ENCODE measurements at regions not wholly inside any gene's neighbourhood (a gene's known extent, or its start where the extent isn't known, plus 50 kb on each side); places are given as distances from the start of the nearest gene placed in this dataset.
A peak's percentile ranks its signal among the peaks of the same experiment; 100 is the strongest.

DNA sequence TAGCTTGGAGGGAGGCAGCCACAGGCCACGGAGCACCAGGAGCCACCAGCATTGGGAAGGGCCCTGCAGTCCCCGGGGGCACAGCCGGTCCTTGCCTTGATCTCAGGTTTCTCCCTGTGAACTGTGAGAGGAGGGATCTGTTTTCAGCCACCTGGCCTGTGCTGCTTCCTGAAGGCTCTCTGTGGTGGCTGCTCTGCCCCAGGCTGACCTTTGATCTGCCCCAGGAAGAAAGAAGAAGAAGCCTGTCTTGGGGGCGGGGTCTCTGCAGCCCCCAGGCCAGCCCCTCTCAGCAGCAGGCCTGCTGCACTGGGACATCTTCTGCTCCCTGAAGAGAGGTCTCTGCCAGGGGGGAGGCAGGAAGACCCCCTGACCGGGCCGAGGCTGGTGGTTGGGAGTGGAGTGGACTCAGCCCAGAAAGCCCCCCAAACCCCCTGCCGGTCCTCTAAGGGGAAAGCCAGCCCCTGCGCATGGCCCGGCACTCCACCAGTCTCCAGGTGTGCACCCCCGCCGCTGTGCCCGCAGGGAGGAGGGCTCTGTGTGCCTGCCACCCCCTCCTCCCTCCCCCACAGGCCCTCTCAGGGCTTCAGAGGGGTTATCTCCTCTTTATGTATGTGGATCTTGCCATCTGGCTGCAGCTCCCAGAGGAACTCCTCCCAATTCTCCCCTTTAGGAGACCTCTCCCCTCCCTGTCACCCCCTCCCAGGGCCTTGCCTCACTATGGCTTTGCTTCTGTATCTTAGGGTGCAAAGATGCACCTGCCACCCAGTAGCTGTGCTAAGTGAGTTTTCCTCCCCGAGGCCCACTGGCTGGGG, 675.3 kb downstream of the BRD1 start:
- H3K27ac Mint-ChIP-seq = no peak overlapping the region
- H3K9me3 Mint-ChIP-seq = no peaks in the 10 kb centered on the region
- H3F3A ChIP-seq (replicated peaks; ENCODE audit: low read depth) = no peaks in the 10 kb centered on the region
- H3K4me3 ChIP-seq = no peak overlapping the region
- no peak overlapping the region for H2AFZ ChIP-seq
- H3K9me2 ChIP-seq (ENCODE audit: insufficient read depth) = no peaks in the 10 kb centered on the region
- H3K4me3 Mint-ChIP-seq = no peak overlapping the region
- H3K27ac ChIP-seq (ENCODE audit: low read depth) = no peak overlapping the region
- H4K20me1 ChIP-seq (replicated peaks; ENCODE audit: insufficient read depth) = no peaks in the 10 kb centered on the region
- H3K4me1 Mint-ChIP-seq = peaks cover 20% of the 10 kb centered on the region
- H3K36me3 ChIP-seq (ENCODE audit: insufficient read depth) = peaks cover 7% of the 10 kb centered on the region; the same call in 1 of the 2 replicates
- peak; percentile 79 for ATAC-seq
- H3K4me2 ChIP-seq = no peak overlapping the region
- no peak for DNase-seq (ENCODE audit: low spot score)
- H3K27me3 ChIP-seq (ENCODE audit: insufficient read depth) = no peaks in the 10 kb centered on the region
- no peaks in the 10 kb centered on the region for H3K79me2 ChIP-seq (replicated peaks; ENCODE audit: insufficient read depth)
- H3K36me3 Mint-ChIP-seq (ENCODE audit: low read depth) = no peaks in the 10 kb centered on the region; the same call in 2 of the 3 replicates
- TF ChIP-seq JUNB (IDR thresholded peaks at IDR 0.05; ENCODE audit: unreplicated experiment) (no peak), ZNF114 (CRISPR knock-in tag; IDR thresholded peaks at IDR 0.05) (no peak)
- TF ChIP-seq, protein P1, sequence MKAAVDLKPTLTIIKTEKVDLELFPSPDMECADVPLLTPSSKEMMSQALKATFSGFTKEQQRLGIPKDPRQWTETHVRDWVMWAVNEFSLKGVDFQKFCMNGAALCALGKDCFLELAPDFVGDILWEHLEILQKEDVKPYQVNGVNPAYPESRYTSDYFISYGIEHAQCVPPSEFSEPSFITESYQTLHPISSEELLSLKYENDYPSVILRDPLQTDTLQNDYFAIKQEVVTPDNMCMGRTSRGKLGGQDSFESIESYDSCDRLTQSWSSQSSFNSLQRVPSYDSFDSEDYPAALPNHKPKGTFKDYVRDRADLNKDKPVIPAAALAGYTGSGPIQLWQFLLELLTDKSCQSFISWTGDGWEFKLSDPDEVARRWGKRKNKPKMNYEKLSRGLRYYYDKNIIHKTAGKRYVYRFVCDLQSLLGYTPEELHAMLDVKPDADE (IDR thresholded peaks at IDR 0.05) = no peak
- H3K27me3 Mint-ChIP-seq (ENCODE audit: insufficient read depth, low read depth, poor library complexity) = peaks cover 4% of the 10 kb centered on the region
- H3K4me1 ChIP-seq (ENCODE audit: insufficient read depth) = no peaks in the 10 kb centered on the region

DNA sequence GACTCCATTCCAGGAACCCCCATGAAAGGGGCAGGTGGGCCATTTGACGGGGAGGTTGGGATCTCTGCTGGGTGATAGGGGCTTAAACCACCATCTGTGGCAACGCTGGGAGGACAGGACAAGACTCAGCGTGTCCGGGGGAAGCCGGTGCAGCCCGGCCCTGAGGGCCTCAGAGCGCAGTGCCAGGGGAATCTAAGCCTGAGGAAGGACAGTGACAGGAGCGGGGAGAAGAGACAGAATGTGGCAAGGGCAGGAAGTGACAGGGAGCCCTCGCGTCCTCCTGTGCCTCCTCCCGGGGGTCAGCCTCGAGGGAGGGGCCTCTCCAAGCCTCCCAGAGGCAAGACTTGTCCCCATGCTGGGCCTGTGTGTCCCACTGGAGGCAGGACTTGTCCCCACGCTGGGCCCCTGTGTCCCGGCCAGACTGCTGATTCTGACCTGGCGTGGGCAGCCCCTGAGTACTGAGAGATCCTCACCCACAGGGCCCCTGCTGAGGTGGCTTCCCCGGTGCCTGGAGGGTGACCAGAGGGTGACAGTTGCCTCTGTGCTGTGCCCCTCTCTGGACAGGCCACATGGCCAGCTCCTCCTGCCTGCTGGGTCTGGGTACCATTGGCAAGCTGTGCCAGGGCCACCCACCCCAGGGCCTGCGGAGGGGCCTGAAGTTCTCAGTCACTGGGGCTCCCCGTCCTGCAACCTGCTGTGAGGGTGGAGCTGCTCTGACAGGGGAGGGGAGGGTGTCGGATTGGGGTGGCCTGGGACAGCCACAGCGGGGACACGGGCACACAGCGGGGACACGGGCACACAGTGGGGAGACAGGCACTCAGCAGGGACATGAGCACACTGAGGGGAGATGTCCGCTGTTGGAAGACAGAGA, 676.2 kb downstream of the BRD1 start:
- Mint-ChIP-seq H3K36me3 (ENCODE audit: low read depth) (no peaks in the 10 kb centered on the region; the same call in 2 of the 3 replicates), H3K4me1 (peaks cover 20% of the 10 kb centered on the region), H3K4me3 (no peak overlapping the region; the same call in 2 of the 3 replicates), H3K9me3 (no peaks in the 10 kb centered on the region), H3K27ac (no peak overlapping the region; the same call in 1 of the 2 replicates), H3K27me3 (ENCODE audit: insufficient read depth, low read depth, poor library complexity) (peaks cover 4% of the 10 kb centered on the region)
- H3K27me3 ChIP-seq (ENCODE audit: insufficient read depth) = no peaks in the 10 kb centered on the region
- H3F3A ChIP-seq (replicated peaks; ENCODE audit: low read depth) = no peaks in the 10 kb centered on the region
- H3K9me2 ChIP-seq (ENCODE audit: insufficient read depth) = no peaks in the 10 kb centered on the region
- no peak overlapping the region for H3K4me2 ChIP-seq
- no peak overlapping the region for H3K4me3 ChIP-seq
- DNase-seq (ENCODE audit: low spot score) = no peak
- no peak for ATAC-seq
- H4K20me1 ChIP-seq (replicated peaks; ENCODE audit: insufficient read depth) = no peaks in the 10 kb centered on the region
- H2AFZ ChIP-seq = no peak overlapping the region
- TF ChIP-seq, protein P2, sequence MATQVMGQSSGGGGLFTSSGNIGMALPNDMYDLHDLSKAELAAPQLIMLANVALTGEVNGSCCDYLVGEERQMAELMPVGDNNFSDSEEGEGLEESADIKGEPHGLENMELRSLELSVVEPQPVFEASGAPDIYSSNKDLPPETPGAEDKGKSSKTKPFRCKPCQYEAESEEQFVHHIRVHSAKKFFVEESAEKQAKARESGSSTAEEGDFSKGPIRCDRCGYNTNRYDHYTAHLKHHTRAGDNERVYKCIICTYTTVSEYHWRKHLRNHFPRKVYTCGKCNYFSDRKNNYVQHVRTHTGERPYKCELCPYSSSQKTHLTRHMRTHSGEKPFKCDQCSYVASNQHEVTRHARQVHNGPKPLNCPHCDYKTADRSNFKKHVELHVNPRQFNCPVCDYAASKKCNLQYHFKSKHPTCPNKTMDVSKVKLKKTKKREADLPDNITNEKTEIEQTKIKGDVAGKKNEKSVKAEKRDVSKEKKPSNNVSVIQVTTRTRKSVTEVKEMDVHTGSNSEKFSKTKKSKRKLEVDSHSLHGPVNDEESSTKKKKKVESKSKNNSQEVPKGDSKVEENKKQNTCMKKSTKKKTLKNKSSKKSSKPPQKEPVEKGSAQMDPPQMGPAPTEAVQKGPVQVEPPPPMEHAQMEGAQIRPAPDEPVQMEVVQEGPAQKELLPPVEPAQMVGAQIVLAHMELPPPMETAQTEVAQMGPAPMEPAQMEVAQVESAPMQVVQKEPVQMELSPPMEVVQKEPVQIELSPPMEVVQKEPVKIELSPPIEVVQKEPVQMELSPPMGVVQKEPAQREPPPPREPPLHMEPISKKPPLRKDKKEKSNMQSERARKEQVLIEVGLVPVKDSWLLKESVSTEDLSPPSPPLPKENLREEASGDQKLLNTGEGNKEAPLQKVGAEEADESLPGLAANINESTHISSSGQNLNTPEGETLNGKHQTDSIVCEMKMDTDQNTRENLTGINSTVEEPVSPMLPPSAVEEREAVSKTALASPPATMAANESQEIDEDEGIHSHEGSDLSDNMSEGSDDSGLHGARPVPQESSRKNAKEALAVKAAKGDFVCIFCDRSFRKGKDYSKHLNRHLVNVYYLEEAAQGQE (IDR thresholded peaks at IDR 0.05; ENCODE audit: unreplicated experiment) = no peak
- TF ChIP-seq CREB1 (CRISPR knock-in tag; IDR thresholded peaks at IDR 0.05; ENCODE audit: low read depth) (no peak), POLR2AphosphoS5 (IDR thresholded peaks at IDR 0.05; ENCODE audit: low read depth) (no peak), EZH2 (IDR thresholded peaks at IDR 0.05; ENCODE audit: low read depth, unreplicated experiment) (no peak), EZH2phosphoT487 (IDR thresholded peaks at IDR 0.05; ENCODE audit: unreplicated experiment) (no peak), STAT1 (IDR thresholded peaks at IDR 0.05; ENCODE audit: unreplicated experiment) (no peak), JUNB (IDR thresholded peaks at IDR 0.05; ENCODE audit: unreplicated experiment) (no peak), NANOG (IDR thresholded peaks at IDR 0.05; ENCODE audit: borderline replicate concordance) (no peak)
- TF ChIP-seq, protein P3, sequence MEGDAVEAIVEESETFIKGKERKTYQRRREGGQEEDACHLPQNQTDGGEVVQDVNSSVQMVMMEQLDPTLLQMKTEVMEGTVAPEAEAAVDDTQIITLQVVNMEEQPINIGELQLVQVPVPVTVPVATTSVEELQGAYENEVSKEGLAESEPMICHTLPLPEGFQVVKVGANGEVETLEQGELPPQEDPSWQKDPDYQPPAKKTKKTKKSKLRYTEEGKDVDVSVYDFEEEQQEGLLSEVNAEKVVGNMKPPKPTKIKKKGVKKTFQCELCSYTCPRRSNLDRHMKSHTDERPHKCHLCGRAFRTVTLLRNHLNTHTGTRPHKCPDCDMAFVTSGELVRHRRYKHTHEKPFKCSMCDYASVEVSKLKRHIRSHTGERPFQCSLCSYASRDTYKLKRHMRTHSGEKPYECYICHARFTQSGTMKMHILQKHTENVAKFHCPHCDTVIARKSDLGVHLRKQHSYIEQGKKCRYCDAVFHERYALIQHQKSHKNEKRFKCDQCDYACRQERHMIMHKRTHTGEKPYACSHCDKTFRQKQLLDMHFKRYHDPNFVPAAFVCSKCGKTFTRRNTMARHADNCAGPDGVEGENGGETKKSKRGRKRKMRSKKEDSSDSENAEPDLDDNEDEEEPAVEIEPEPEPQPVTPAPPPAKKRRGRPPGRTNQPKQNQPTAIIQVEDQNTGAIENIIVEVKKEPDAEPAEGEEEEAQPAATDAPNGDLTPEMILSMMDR (conservative IDR thresholded peaks at IDR 0.05; ENCODE audit: low read depth in 2 of 2) = no peak
- TF ChIP-seq, protein P1 (IDR thresholded peaks at IDR 0.05) = no peak
- no peaks in the 10 kb centered on the region for H3K79me2 ChIP-seq (replicated peaks; ENCODE audit: insufficient read depth)
- no peaks in the 10 kb centered on the region for H3K4me1 ChIP-seq (ENCODE audit: insufficient read depth)
- H3K27ac ChIP-seq (ENCODE audit: low read depth) = no peak overlapping the region
- no peaks in the 10 kb centered on the region for H3K36me3 ChIP-seq (ENCODE audit: insufficient read depth)

All from GM23338 (cell line).